OCI-LY3 (cell line): ENCODE measurements at regions not wholly inside any gene's neighbourhood (a gene's known extent, or its start where the extent isn't known, plus 50 kb on each side); places are given as distances from the start of the nearest gene placed in this dataset.

Experiments used
- H2AFZ ChIP-seq: fragments of 200-600, 300-600 bp; shearing (Covaris generic); 2 replicates; pipeline ENCODE4 v1.6.0; 2014; ENCODE audit warnings: antibody characterized with exemption, low read depth, low read length
- H3K27ac ChIP-seq: fragments of 200-600, 300-600 bp; sonication (generic); 2 replicates; pipeline ENCODE4 v1.5.1; 2014; ENCODE audit warnings: mild to moderate bottlenecking, low read length, moderate library complexity, mixed read lengths
- H3K27me3 ChIP-seq: fragments of 200-600, 300-600 bp; sonication (generic); 2 replicates; pipeline ENCODE4 v1.6.1; 2014; ENCODE audit warnings: low read depth, low read length, mixed read lengths
- H3K36me3 ChIP-seq: fragments of 200-600, 300-600 bp; sonication (generic); replicated peaks from 2 replicates; pipeline ENCODE3; 2014; ENCODE audit warnings: low read depth, low read length, mixed read lengths
- H3K4me1 ChIP-seq: fragments of 300-600, 200-600 bp; sonication (generic); 2 replicates; pipeline ENCODE4 v1.6.1; 2014; ENCODE audit warnings: low read length, mixed read lengths
- H3K4me2 ChIP-seq: fragments of 200-600, 300-600 bp; sonication (generic); 2 replicates; pipeline ENCODE4 v1.6.1; 2014; ENCODE audit warnings: low read length, mixed read lengths
- H3K4me3 ChIP-seq: fragments of 300-600, 200-600 bp; sonication (generic); 2 replicates; pipeline ENCODE4 v1.5.1; 2014; ENCODE audit warnings: antibody characterized with exemption, mild to moderate bottlenecking, low read length, moderate library complexity
- H3K79me2 ChIP-seq: fragments of 300-600, 200-600 bp; shearing (Covaris generic); 2 replicates; pipeline ENCODE4 v1.6.1; 2014; ENCODE audit warnings: mild to moderate bottlenecking, low read length, mixed read lengths
- H3K9ac ChIP-seq: fragments of 300-600, 200-600 bp; shearing (Covaris generic); 2 replicates; pipeline ENCODE4 v1.6.0; 2014; ENCODE audit warnings: mild to moderate bottlenecking, low read length, moderate library complexity
- H3K9me3 ChIP-seq: fragments of 200-600, 300-600 bp; shearing (Covaris generic); 2 replicates; pipeline ENCODE4 v1.6.1; 2014; ENCODE audit warnings: low read length, mixed read lengths; ENCODE audit not compliant: insufficient read depth
- H4K20me1 ChIP-seq: fragments of 200-600, 300-600 bp; sonication (generic); 2 replicates; pipeline ENCODE4 v1.6.1; 2016; ENCODE audit warnings: low read length, mixed read lengths; ENCODE audit not compliant: insufficient read depth
- CTCF ChIP-seq: fragments of 200-600, 300-600 bp; sonication (generic); IDR thresholded peaks from 2 replicates; pipeline ENCODE4 v1.5.1; 2014; ENCODE audit warnings: antibody characterized with exemption, low read length, low read depth
- EZH2phosphoT487 ChIP-seq: fragments of 200-600 bp; shearing (Covaris generic); IDR thresholded peaks from 2 replicates; pipeline ENCODE4 v1.6.1; 2018; ENCODE audit warnings: antibody characterized with exemption, mixed run types, low read depth

GRCh38 chr12:88643685-88644084, 63.4 kb upstream of the KITLG start:
- no peaks in the 10 kb centered on the region for H3K36me3 ChIP-seq
- no peak overlapping the region for H2AFZ ChIP-seq
- H3K9me3 ChIP-seq: no peaks in the 10 kb centered on the region
- H3K4me3 ChIP-seq: no peak overlapping the region
- no peak overlapping the region for H3K9ac ChIP-seq
- peaks cover 21% of the 10 kb centered on the region for H3K4me1 ChIP-seq
- no peaks in the 10 kb centered on the region for H4K20me1 ChIP-seq
- H3K27ac ChIP-seq: no peak overlapping the region
- H3K79me2 ChIP-seq: no peaks in the 10 kb centered on the region
- no peak for TF ChIP-seq EZH2phosphoT487
- TF ChIP-seq CTCF: no peak
- H3K27me3 ChIP-seq: no peaks in the 10 kb centered on the region
- H3K4me2 ChIP-seq: no peak overlapping the region

DNA sequence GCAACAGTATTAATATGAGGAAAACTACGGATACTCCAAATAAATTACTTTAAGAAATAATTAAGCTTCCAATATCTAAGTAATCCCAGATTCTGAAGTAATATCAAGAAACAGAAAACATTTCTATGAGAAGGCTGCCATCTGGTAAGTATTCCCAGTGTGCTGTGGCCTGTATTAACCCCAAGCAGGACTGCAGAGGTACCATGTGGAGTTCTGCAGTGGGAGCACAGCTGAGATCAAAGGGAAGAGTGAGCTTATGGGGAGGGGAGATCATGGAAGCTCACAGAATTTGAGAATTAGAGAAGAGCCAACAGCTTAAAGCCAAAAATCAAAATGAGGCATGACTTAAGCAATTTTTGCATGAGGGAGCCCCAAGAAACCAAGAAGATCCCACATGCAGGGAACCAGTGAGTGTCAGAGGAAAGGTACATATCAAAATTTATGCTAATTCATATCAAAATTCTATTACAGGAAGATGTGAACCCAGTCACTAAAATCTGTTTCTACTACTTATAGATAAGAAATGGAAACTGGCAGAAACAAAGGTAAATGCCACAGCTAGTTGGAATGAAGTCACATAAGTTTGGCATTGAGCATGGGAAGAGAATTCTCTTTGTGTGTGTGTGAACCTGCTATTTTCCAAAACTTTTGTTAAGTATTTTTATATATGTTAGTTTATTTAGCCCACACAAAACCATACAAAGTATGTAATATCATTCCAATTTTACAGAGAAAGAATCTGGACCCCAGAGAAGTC, 62.6 kb upstream of the KITLG start:
- Histone ChIP-seq H3K4me1 (peaks cover 22% of the 10 kb centered on the region), H3K4me3 (no peak overlapping the region), H3K9ac (no peak overlapping the region), H2AFZ (no peak overlapping the region), H3K9me3 (no peaks in the 10 kb centered on the region), H3K4me2 (no peak overlapping the region), H4K20me1 (no peaks in the 10 kb centered on the region), H3K27ac (no peak overlapping the region), H3K27me3 (no peaks in the 10 kb centered on the region), H3K36me3 (no peaks in the 10 kb centered on the region), H3K79me2 (no peaks in the 10 kb centered on the region)
- no peak for TF ChIP-seq EZH2phosphoT487

- Histone ChIP-seq H3K4me1 (peaks cover 18% of the 10 kb centered on the region), H2AFZ (no peak overlapping the region), H3K9me3 (no peaks in the 10 kb centered on the region), H3K4me3 (no peak overlapping the region), H3K9ac (no peak overlapping the region), H3K27me3 (no peaks in the 10 kb centered on the region), H3K27ac (no peak overlapping the region), H3K4me2 (0 out of 2 replicates have a peak overlapping the region, but pooled peaks have one; percentile 8), H4K20me1 (no peaks in the 10 kb centered on the region), H3K79me2 (no peaks in the 10 kb centered on the region), H3K36me3 (no peaks in the 10 kb centered on the region)
- TF ChIP-seq CTCF: no peak
- no peak for TF ChIP-seq EZH2phosphoT487
Observed at GRCh38 chr12:88638966-88639760, 58.9 kb upstream of the KITLG start.

DNA sequence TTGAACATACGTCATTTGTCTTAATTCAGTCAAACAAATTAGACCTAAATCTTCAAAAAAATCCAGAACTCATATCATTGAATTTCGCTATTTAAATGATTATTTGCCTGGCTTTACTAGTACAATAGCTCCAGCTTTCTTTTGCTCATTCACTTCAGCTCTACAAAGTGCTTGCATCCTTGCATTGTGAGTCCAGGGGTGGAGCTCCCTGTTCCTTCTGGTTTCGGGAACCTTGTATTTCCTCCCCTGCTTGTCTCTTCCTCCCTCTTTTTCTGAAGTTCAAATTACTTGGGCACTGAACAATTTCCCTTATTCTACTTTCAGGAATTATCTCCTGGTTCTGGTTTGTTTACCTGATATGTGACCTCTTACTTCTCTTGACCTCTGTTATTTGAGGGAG, 58.1 kb upstream of the KITLG start:
- no peak for TF ChIP-seq EZH2phosphoT487
- TF ChIP-seq CTCF: no peak
- Histone ChIP-seq H4K20me1 (no peaks in the 10 kb centered on the region), H3K79me2 (no peaks in the 10 kb centered on the region), H3K27me3 (no peaks in the 10 kb centered on the region), H3K9me3 (no peaks in the 10 kb centered on the region), H3K36me3 (no peaks in the 10 kb centered on the region), H3K4me3 (no peak overlapping the region), H3K9ac (no peak overlapping the region), H3K27ac (no peak overlapping the region), H3K4me2 (no peak overlapping the region), H2AFZ (no peak overlapping the region), H3K4me1 (peaks cover 18% of the 10 kb centered on the region)
